ENCODE measurements at regions not wholly inside any gene's neighbourhood (a gene's known extent, or its start where the extent isn't known, plus 50 kb on each side); places are given as distances from the start of the nearest gene placed in this dataset.

DNA sequence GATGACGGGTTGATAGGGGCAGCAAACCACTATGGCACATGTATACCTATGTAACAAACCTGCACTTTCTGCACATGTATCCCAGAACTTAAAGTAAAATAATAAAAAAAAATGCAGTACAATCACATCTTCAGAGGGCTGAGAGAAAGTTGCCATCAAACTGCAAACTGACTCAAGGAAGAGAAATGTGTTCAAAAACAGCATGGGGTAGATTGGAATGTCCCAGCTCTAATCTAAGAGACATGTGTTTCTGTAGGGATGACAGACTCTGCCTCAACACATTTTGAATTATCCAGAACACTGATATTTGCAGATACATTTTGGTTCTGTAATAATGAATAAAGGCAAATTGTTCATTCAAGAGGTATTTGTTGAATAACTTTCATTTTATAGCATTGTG is 171.2 kb upstream of the RUNX1 start:
- TF ChIP-seq, protein P1, sequence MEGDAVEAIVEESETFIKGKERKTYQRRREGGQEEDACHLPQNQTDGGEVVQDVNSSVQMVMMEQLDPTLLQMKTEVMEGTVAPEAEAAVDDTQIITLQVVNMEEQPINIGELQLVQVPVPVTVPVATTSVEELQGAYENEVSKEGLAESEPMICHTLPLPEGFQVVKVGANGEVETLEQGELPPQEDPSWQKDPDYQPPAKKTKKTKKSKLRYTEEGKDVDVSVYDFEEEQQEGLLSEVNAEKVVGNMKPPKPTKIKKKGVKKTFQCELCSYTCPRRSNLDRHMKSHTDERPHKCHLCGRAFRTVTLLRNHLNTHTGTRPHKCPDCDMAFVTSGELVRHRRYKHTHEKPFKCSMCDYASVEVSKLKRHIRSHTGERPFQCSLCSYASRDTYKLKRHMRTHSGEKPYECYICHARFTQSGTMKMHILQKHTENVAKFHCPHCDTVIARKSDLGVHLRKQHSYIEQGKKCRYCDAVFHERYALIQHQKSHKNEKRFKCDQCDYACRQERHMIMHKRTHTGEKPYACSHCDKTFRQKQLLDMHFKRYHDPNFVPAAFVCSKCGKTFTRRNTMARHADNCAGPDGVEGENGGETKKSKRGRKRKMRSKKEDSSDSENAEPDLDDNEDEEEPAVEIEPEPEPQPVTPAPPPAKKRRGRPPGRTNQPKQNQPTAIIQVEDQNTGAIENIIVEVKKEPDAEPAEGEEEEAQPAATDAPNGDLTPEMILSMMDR (IDR thresholded peaks at IDR 0.05) = no peak
- TF ChIP-seq EP300 (IDR thresholded peaks at IDR 0.05) = no peak

Data from suprapubic skin (tissue), 3 donors.